ENCODE measurements at regions not wholly inside any gene's neighbourhood (a gene's known extent, or its start where the extent isn't known, plus 50 kb on each side); places are given as distances from the start of the nearest gene placed in this dataset.

DNA sequence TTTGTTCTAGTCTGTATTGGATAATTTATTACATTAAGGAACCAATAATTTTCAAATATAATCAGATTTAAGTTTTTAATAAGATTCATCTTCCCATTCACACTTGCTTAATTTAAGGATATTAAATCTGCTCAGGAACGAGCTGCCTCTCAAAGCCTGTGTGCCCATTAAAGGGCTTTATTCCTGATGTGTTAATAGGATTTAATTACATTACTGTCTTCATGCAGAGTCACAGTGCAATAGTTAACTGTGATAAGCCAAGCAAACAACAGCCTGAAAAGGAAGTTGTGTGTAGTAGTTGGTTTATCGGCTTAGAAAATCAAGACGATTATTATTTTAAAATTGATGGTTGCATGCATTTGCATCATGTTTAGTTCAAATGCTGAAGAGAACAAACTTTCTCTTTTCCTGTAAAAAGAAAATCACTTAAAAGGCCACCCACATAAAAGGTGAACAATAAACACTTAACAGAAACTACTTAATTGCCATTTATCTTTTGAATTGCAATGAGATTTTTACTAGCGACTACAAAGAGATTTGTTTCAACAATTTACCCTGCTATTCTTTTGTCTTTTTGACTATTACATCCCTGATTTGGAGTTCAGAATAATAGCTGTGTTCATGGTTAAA lies 174.6 kb downstream of the RWDD3 start:
- Histone ChIP-seq H3K27me3 (no peaks in the 10 kb centered on the region), H3K36me3 (no peaks in the 10 kb centered on the region), H3K9me3 (peaks cover 0 to 9% (median 0%) of the 10 kb centered on the region in 3 donors), H3K4me3 (no peak overlapping the region), H3K4me1 (no peaks in the 10 kb centered on the region), H3K27ac (no peak overlapping the region)
- ATAC-seq = no peak
- TF ChIP-seq POLR2A (IDR thresholded peaks at IDR 0.05) (no peak), POLR2AphosphoS5 (IDR thresholded peaks at IDR 0.05) (no peak), EP300 (IDR thresholded peaks at IDR 0.05) (no peak)
- TF ChIP-seq, protein P1, sequence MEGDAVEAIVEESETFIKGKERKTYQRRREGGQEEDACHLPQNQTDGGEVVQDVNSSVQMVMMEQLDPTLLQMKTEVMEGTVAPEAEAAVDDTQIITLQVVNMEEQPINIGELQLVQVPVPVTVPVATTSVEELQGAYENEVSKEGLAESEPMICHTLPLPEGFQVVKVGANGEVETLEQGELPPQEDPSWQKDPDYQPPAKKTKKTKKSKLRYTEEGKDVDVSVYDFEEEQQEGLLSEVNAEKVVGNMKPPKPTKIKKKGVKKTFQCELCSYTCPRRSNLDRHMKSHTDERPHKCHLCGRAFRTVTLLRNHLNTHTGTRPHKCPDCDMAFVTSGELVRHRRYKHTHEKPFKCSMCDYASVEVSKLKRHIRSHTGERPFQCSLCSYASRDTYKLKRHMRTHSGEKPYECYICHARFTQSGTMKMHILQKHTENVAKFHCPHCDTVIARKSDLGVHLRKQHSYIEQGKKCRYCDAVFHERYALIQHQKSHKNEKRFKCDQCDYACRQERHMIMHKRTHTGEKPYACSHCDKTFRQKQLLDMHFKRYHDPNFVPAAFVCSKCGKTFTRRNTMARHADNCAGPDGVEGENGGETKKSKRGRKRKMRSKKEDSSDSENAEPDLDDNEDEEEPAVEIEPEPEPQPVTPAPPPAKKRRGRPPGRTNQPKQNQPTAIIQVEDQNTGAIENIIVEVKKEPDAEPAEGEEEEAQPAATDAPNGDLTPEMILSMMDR (IDR thresholded peaks at IDR 0.05) = no peak
- WGBS, 2 donors (ENCODE audit: low coverage in 1 of 2) = 51 to 58% methylated on average over 4 of the region's 4 CpGs

DNA sequence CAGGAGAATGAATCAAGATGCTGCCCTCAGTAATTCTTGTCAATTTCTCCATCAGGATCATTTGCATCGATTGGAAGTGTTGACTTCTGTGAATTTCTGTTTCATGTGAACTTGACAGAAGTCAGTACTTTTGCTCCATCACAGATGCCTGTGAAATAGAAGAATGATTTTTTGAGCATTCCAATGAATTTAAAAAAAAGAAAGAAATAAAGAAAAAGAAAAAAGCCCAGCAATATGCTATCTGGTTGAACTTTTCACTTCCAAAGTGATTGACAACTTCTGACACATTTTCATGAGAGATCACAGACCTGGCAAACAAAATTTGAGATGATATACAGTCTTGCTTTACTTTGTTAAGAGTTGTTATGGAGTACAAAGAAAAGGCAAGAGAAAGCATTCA lies 175.3 kb downstream of the RWDD3 start:
- H3K27me3 ChIP-seq = no peaks in the 10 kb centered on the region
- H3K36me3 ChIP-seq = no peaks in the 10 kb centered on the region
- H3K9me3 ChIP-seq = peaks cover 0 to 3% (median 0%) of the 10 kb centered on the region in 3 donors
- no peak overlapping the region for H3K27ac ChIP-seq
- no peak overlapping the region for H3K4me3 ChIP-seq
- 29% methylated on average over 1 of the region's 1 CpG; no CpG with 5 or more reads in 1 of the 2 donors for WGBS, 2 donors (ENCODE audit: low coverage in 1 of 2)
- no peaks in the 10 kb centered on the region for H3K4me1 ChIP-seq
- no peak for ATAC-seq
- TF ChIP-seq POLR2A (IDR thresholded peaks at IDR 0.05) (no peak), POLR2AphosphoS5 (IDR thresholded peaks at IDR 0.05) (no peak), EP300 (IDR thresholded peaks at IDR 0.05) (no peak)
- TF ChIP-seq, protein P1 (IDR thresholded peaks at IDR 0.05) = no peak

DNA sequence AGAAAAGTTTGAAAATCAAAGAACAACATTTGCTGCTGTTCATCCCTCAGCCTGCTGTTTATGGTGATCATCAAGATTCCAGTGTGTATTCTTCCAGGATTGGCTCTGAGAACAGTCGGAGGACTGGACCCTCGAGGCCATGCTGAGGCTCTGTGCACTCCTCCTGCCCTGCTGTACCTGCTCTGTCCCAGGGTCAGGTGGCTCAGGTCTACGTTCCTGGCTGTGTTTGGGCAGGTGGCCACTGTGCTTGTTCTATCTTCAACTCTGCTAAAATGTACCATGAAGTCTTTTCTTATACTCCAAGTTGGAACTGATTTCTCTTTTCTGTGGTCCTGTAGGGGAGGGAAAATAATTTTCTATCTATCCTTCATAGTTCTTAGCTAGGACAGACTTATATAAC lies 175.9 kb downstream of the RWDD3 start:
- ATAC-seq = no peak
- H3K4me3 ChIP-seq = no peak overlapping the region
- H3K27ac ChIP-seq = no peak overlapping the region
- WGBS, 2 donors (ENCODE audit: low coverage in 1 of 2) = 75 to 76% methylated on average over 2 to 3 of the region's 3 CpGs
- H3K4me1 ChIP-seq = no peaks in the 10 kb centered on the region
- H3K27me3 ChIP-seq = no peaks in the 10 kb centered on the region
- no peaks in the 10 kb centered on the region for H3K36me3 ChIP-seq
- TF ChIP-seq EP300 (IDR thresholded peaks at IDR 0.05) = no peak
- TF ChIP-seq, protein P1 (IDR thresholded peaks at IDR 0.05) = no peak
- no peak for TF ChIP-seq POLR2A (IDR thresholded peaks at IDR 0.05)
- no peak for TF ChIP-seq POLR2AphosphoS5 (IDR thresholded peaks at IDR 0.05)
- H3K9me3 ChIP-seq = no peaks in the 10 kb centered on the region

DNA sequence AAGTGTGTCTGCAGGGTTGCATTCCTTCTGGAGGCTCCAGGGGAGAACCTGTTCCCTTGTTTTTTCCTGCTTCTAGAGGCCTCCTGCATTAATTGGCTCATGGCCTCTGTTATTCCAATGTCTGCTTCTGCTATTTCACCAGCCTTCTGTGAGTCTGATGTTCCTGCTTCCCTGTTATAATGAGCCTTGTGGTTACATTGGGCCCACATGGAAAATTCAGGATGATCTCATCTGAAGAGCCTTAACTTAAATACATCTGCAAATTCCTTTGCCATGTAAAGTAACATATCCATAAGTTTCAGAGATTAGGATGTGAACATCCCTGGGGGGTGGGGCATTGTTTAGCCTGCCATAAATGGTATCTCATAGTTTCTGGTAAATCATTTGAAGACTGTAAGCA lies 181.1 kb downstream of the RWDD3 start:
- no peak for ATAC-seq
- no peaks in the 10 kb centered on the region for H3K9me3 ChIP-seq
- H3K36me3 ChIP-seq = no peaks in the 10 kb centered on the region
- H3K4me1 ChIP-seq = no peaks in the 10 kb centered on the region
- no peak overlapping the region for H3K4me3 ChIP-seq
- no peaks in the 10 kb centered on the region for H3K27me3 ChIP-seq
- no peak for TF ChIP-seq POLR2AphosphoS5 (IDR thresholded peaks at IDR 0.05)
- TF ChIP-seq, protein P1 (IDR thresholded peaks at IDR 0.05) = no peak
- TF ChIP-seq POLR2A (IDR thresholded peaks at IDR 0.05) = no peak
- TF ChIP-seq EP300 (IDR thresholded peaks at IDR 0.05) = no peak
- H3K27ac ChIP-seq = no peak overlapping the region

DNA sequence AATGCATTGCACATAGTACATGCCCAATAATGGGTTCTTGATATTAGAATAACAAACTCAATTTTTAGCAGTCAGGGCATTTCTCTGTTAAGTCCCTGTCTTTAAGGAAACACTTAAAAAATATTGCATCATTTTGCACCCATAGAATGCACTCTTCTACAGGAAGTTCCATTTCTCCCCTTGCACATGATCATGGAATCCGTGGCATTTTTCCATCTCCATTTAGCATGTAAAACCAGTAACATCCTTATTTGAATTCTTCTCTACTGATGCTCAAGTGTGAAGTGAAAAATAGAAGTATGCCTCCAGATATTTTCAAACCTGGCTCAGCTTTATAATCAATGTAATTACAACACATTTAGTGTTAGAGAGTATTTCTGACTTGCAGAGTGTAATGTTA lies 192.8 kb downstream of the RWDD3 start:
- WGBS, 2 donors (ENCODE audit: low coverage in 1 of 2) = 50% methylated on average over 1 of the region's 1 CpG
- Histone ChIP-seq H3K36me3 (no peaks in the 10 kb centered on the region), H3K4me1 (peaks cover 0 to 4% (median 0%) of the 10 kb centered on the region in 3 donors), H3K4me3 (no peak overlapping the region), H3K27me3 (no peaks in the 10 kb centered on the region), H3K27ac (no peak overlapping the region), H3K9me3 (no peaks in the 10 kb centered on the region)
- ATAC-seq = no peak
- TF ChIP-seq POLR2AphosphoS5 (IDR thresholded peaks at IDR 0.05) (no peak), POLR2A (IDR thresholded peaks at IDR 0.05) (no peak), EP300 (IDR thresholded peaks at IDR 0.05) (no peak)
- TF ChIP-seq, protein P1 (IDR thresholded peaks at IDR 0.05) = no peak
